ENCODE measurements at regions not wholly inside any gene's neighbourhood (a gene's known extent, or its start where the extent isn't known, plus 50 kb on each side); places are given as distances from the start of the nearest gene placed in this dataset.
"Not testable (repeated sequence)": the region's sequence is repeated elsewhere in the genome, so short reads cannot be mapped to it uniquely, and the experiment has no call there.

GRCh38 chr2:208726242-208726641 lies 319.6 kb downstream of the PTH2R start:
- TF ChIP-seq CTCF (IDR thresholded peaks at IDR 0.05), result no peak
- H3K9me3 ChIP-seq, result no peaks in the 10 kb centered on the region
- no peak overlapping the region for H3K4me3 ChIP-seq

GRCh38 chr2:208751663-208752415 lies 345.2 kb downstream of the PTH2R start:
- H3K36me3 ChIP-seq (ENCODE audit: low read depth); H3K4me3 ChIP-seq; H3K9me3 ChIP-seq; intact Hi-C loops (cut with DNase I, micrococcal nuclease); ATAC-seq; H3K4me1 ChIP-seq (ENCODE audit: low read depth): not testable (repeated sequence)
- DNase-seq, result peak; percentile 2 to 30 (median 27)

More at GRCh38 chr2:208726242-208726641, 319.6 kb downstream of the PTH2R start:
- ATAC-seq (no peak), DNase-seq (no peak)
- intact Hi-C loops (cut with DNase I, micrococcal nuclease), result no loop called here
- Histone ChIP-seq H3K36me3 (ENCODE audit: low read depth) (no peaks in the 10 kb centered on the region), H3K4me1 (ENCODE audit: low read depth) (no peaks in the 10 kb centered on the region)

GRCh38 chr2:208757364-208757763 lies 350.8 kb downstream of the PTH2R start:
- intact Hi-C loops (cut with DNase I, micrococcal nuclease), result no loop called here
- ATAC-seq, result no peak
- DNase-seq, result no peak
- no peaks in the 10 kb centered on the region for H3K4me1 ChIP-seq (ENCODE audit: low read depth)
- no peak for TF ChIP-seq CTCF (IDR thresholded peaks at IDR 0.05)
- H3K4me3 ChIP-seq, result no peak overlapping the region
- H3K9me3 ChIP-seq, result peaks cover 6% of the 10 kb centered on the region
- H3K36me3 ChIP-seq (ENCODE audit: low read depth), result no peaks in the 10 kb centered on the region

GRCh38 chr2:208773074-208773473 lies 366.5 kb downstream of the PTH2R start:
- DNase-seq; intact Hi-C loops (cut with DNase I, micrococcal nuclease); H3K36me3 ChIP-seq (ENCODE audit: low read depth); H3K9me3 ChIP-seq; H3K4me3 ChIP-seq; ATAC-seq; H3K4me1 ChIP-seq (ENCODE audit: low read depth): not testable (repeated sequence)

- H3K9me3 ChIP-seq, result no peaks in the 10 kb centered on the region
- TF ChIP-seq CTCF (IDR thresholded peaks at IDR 0.05), result no peak
- no peaks in the 10 kb centered on the region for H3K4me1 ChIP-seq (ENCODE audit: low read depth)
- ATAC-seq (no peak), DNase-seq (no peak)
- intact Hi-C loops (cut with DNase I, micrococcal nuclease), result loop anchor here in 1 of 2 donors (5.0 kb wide), 1 partner anchor 314 kb away; no protein-coding TSS in a partner anchor
- H3K4me3 ChIP-seq, result no peak overlapping the region
- H3K36me3 ChIP-seq (ENCODE audit: low read depth), result no peaks in the 10 kb centered on the region
These were observed 374.6 kb downstream of the PTH2R start for GRCh38 chr2:208781166-208781565.

GRCh38 chr2:208782097-208782496 lies 375.5 kb downstream of the PTH2R start:
- H3K36me3 ChIP-seq (ENCODE audit: low read depth), result no peaks in the 10 kb centered on the region
- no peak overlapping the region for H3K4me3 ChIP-seq
- TF ChIP-seq CTCF (IDR thresholded peaks at IDR 0.05), result no peak
- DNase-seq (no peak), ATAC-seq (no peak)
- intact Hi-C loops (cut with DNase I, micrococcal nuclease), result loop anchor here in 1 of 2 donors (5.0 kb wide), 1 partner anchor 315 kb away; no protein-coding TSS in a partner anchor
- no peaks in the 10 kb centered on the region for H3K4me1 ChIP-seq (ENCODE audit: low read depth)
- H3K9me3 ChIP-seq, result no peaks in the 10 kb centered on the region
